CD4-positive, alpha-beta T cell (primary cell): ENCODE measurements at regions not wholly inside any gene's neighbourhood (a gene's known extent, or its start where the extent isn't known, plus 50 kb on each side); places are given as distances from the start of the nearest gene placed in this dataset.

Source experiments
- ATAC-seq: fragments of 200-7000 bp; cut with Tn5 transposase; one replicate; pipeline ENCODE4 v1.10.0; 2022; ENCODE audit warnings: mild to moderate bottlenecking; ENCODE audit not compliant: poor library complexity
- CTCF ChIA-PET: fragments of 350-600 bp; sonication (Branson Sonifier 250); formaldehyde crosslinking; loops from one replicate; lab custom pipeline; 2021; ENCODE audit warnings: antibody characterized with exemption, inconsistent platforms; lab: Charles Lee
- POLR2A ChIA-PET: fragments of 350-600 bp; sonication (Branson Sonifier 250); formaldehyde crosslinking; loops from one replicate; lab custom pipeline; 2021; ENCODE audit warnings: antibody characterized with exemption, inconsistent platforms; lab: Charles Lee
- DNase-seq, 14 experiments: peaks; one replicate each; pipeline ENCODE4 v3.0.0-alpha.2; 2013 to 2020; ENCODE audit warnings: mixed read lengths in 2 of 14
- H3K27ac ChIP-seq, 2 donors: one replicate each; pipeline versions ENCODE4 v1.5.1 to v1.7.0; 2013; ENCODE audit warnings: low read length in 2 of 2, low read depth in 1 of 2, mild to moderate bottlenecking in 1 of 2
- H3K27me3 ChIP-seq, 2 experiments: 1 replicate in 1 of 2; 2 replicates in 1 of 2; pipeline versions ENCODE4 v1.6.1 to v1.7.0; 2013; ENCODE audit warnings: low read length in 2 of 2, control low read depth in 1 of 2, mild to moderate bottlenecking in 1 of 2, moderate library complexity in 1 of 2; ENCODE audit not compliant: insufficient read depth in 2 of 2, control insufficient read depth in 1 of 2
- H3K36me3 ChIP-seq: one replicate; pipeline ENCODE4 v1.6.1; 2013; ENCODE audit warnings: low read length, control low read depth; ENCODE audit not compliant: insufficient read depth
- H3K4me1 ChIP-seq: one replicate; pipeline ENCODE4 v1.6.1; 2013; ENCODE audit warnings: low read length, control low read depth; ENCODE audit not compliant: insufficient read depth
- H3K4me3 ChIP-seq: one replicate; pipeline ENCODE4 v1.5.1; 2013; ENCODE audit warnings: mild to moderate bottlenecking, low read length, moderate library complexity
- H3K9me3 ChIP-seq, 2 experiments: 1 replicate in 1 of 2; 2 replicates in 1 of 2; pipeline versions ENCODE4 v1.6.1 to v1.7.0; 2013; ENCODE audit warnings: low read length in 2 of 2, mild to moderate bottlenecking in 2 of 2, control low read depth in 1 of 2, moderate library complexity in 1 of 2; ENCODE audit not compliant: control insufficient read depth in 1 of 2, insufficient read depth in 1 of 2
- H3K27ac Mint-ChIP-seq: one replicate; pipeline ENCODE4 v1.8.0; 2020; ENCODE audit warnings: mixed read lengths
- H3K27me3 Mint-ChIP-seq: one replicate; pipeline ENCODE4 v1.8.0; 2021; ENCODE audit warnings: mixed read lengths
- H3K36me3 Mint-ChIP-seq: one replicate; pipeline ENCODE4 v1.8.0; 2021; ENCODE audit warnings: low read depth, mixed read lengths
- H3K4me1 Mint-ChIP-seq: one replicate; pipeline ENCODE4 v1.8.0; 2021; ENCODE audit warnings: low read depth, mixed read lengths
- H3K4me3 Mint-ChIP-seq: one replicate; pipeline ENCODE4 v1.8.0; 2020; ENCODE audit warnings: mild to moderate bottlenecking, mixed read lengths
- H3K9me3 Mint-ChIP-seq: one replicate; pipeline ENCODE4 v1.8.0; 2020; ENCODE audit warnings: mixed read lengths
- CTCF ChIP-seq: fragments of 200-600 bp; IDR thresholded peaks from one replicate; pipeline ENCODE4 v1.8.0; 2022; ENCODE audit warnings: antibody characterized with exemption, mild to moderate bottlenecking
- intact Hi-C, 2 experiments: fragments of 100-400 bp; cut with DNase I in 1 of 2; cut with micrococcal nuclease in 1 of 2; formaldehyde crosslinking; loops; one replicate each; pipeline versions ENCODE4 v1.15.1 to v1.9.0; 2023 to 2025; cut with DNase I, micrococcal nuclease

DNA sequence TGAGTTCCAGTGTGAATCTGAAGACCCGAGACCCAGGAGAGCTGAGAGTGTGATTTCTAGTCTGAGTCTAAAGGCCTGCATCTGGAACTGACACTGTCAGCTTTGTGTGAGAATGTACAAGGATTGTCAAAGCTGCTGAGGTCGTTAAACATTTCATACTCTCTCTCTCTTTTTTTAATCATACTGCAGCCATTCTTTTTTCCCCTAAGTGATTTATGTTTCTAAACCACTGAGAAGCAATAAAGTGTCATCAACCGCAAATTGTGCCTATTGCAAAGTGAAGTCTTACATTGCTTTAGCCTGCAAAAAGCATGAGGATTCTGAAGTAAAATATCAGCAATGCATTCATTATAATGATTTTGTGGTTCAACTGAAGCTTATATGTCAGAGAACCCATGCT is 106.0 kb downstream of the ASMT start:
- H3K27ac ChIP-seq = no peak overlapping the region
- peaks cover 19% of the 10 kb centered on the region for H3K36me3 Mint-ChIP-seq
- H3K4me3 Mint-ChIP-seq = no peak overlapping the region
- no peak for DNase-seq
- H3K27me3 ChIP-seq = no peaks in the 10 kb centered on the region
- H3K36me3 ChIP-seq = no peaks in the 10 kb centered on the region
- H3K27me3 Mint-ChIP-seq = no peaks in the 10 kb centered on the region
- H3K4me1 ChIP-seq = no peaks in the 10 kb centered on the region
- no peak overlapping the region for H3K27ac Mint-ChIP-seq
- POLR2A ChIA-PET = no interaction called here
- no peak for TF ChIP-seq CTCF
- H3K4me1 Mint-ChIP-seq = no peaks in the 10 kb centered on the region
- no peak overlapping the region for H3K4me3 ChIP-seq
- peaks cover 2% of the 10 kb centered on the region for H3K9me3 Mint-ChIP-seq
- CTCF ChIA-PET = no interaction called here
- intact Hi-C loops = no loop called here
- peaks cover 0 to 13% of the 10 kb centered on the region in 2 experiments for H3K9me3 ChIP-seq
- no peak for ATAC-seq

DNA sequence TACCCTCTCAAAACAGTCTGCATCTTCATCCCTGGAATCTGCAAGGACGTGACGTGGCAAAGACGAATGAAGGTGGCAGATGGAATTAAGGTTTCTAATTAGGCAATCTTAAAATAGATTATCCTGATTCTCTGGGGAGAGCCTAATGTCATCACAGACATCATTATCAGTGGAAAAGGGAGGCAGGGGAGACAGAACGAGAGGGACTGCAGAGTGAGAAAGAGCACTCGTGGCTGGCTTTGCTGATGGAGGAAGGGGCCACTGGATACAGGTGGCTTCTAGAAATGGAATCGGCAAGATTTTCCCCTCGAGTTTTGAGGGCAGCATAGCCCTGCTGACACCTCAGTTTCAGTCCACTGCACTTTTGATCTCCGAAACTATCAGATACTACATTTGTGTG is 110.6 kb downstream of the ASMT start:
- H3K27ac ChIP-seq = no peak overlapping the region
- DNase-seq = no peak
- no peaks in the 10 kb centered on the region for H3K4me1 Mint-ChIP-seq
- ChIA-PET CTCF (no interaction called here), POLR2A (no interaction called here)
- H3K4me3 Mint-ChIP-seq = no peak overlapping the region
- H3K36me3 ChIP-seq = peaks cover 3% of the 10 kb centered on the region
- no peaks in the 10 kb centered on the region for H3K27me3 ChIP-seq
- peaks cover 0 to 21% of the 10 kb centered on the region in 2 experiments for H3K9me3 ChIP-seq
- no peaks in the 10 kb centered on the region for H3K27me3 Mint-ChIP-seq
- no peak for ATAC-seq
- peaks cover 19% of the 10 kb centered on the region for H3K36me3 Mint-ChIP-seq
- no peaks in the 10 kb centered on the region for H3K4me1 ChIP-seq
- H3K9me3 Mint-ChIP-seq = no peaks in the 10 kb centered on the region
- no peak overlapping the region for H3K4me3 ChIP-seq
- no peak for TF ChIP-seq CTCF
- intact Hi-C loops = no loop called here
- no peak overlapping the region for H3K27ac Mint-ChIP-seq

DNA sequence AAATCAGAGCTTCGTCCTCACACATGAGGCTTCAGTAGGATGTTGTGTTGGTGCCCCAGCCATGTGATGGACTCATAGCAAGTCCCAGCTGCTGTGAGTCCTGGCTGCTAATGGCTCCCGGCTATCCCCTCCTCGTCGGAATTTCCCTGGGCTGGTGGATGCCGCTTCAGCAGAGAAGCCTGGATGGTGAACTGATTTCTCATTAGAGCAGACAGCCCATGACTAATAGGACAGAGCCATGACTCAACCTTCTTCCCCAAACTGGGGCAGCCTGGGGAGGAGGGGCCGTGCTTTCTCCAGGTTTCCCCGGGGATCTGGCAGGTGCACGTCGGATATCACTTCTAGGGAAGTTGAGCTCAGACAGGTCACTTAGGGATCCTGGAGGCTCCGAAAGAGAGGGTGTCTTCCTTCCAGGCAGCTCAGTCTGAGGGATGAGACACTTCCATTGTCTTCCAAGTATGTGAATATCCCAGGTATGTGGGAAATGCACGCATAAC is 112.7 kb downstream of the ASMT start:
- Mint-ChIP-seq H3K27ac (no peak overlapping the region), H3K4me1 (no peaks in the 10 kb centered on the region)

More for the DNA sequence above, 112.7 kb downstream of the ASMT start:
- TF ChIP-seq CTCF = no peak
- Mint-ChIP-seq H3K27me3 (no peaks in the 10 kb centered on the region), H3K4me3 (no peak overlapping the region), H3K9me3 (no peaks in the 10 kb centered on the region), H3K36me3 (peaks cover 16% of the 10 kb centered on the region)
- POLR2A ChIA-PET = no interaction called here
- ATAC-seq (no peak), DNase-seq (no peak)
- Histone ChIP-seq H3K9me3 (peaks cover 0 to 14% of the 10 kb centered on the region in 2 experiments), H3K27ac (no peak overlapping the region), H3K27me3 (no peaks in the 10 kb centered on the region), H3K36me3 (peaks cover 3% of the 10 kb centered on the region), H3K4me3 (no peak overlapping the region), H3K4me1 (no peaks in the 10 kb centered on the region)
- CTCF ChIA-PET = no interaction called here
- intact Hi-C loops = no loop called here
